B cell (primary cell): ENCODE measurements at regions not wholly inside any gene's neighbourhood (a gene's known extent, or its start where the extent isn't known, plus 50 kb on each side); places are given as distances from the start of the nearest gene placed in this dataset.

Experiments
- ATAC-seq: fragments of 200-7000 bp; cut with Tn5 transposase; one replicate; pipeline ENCODE4 v1.10.0; 2021; ENCODE audit warnings: low read depth, mild to moderate bottlenecking, moderate number of reproducible peaks, moderate library complexity
- CTCF ChIA-PET: fragments of 350-600 bp; sonication (Branson Sonifier 250); formaldehyde crosslinking; loops from one replicate; lab custom pipeline; 2021; ENCODE audit warnings: antibody characterized with exemption, inconsistent platforms; lab: Charles Lee
- POLR2A ChIA-PET: fragments of 350-600 bp; sonication (Branson Sonifier 250); formaldehyde crosslinking; loops from one replicate; lab custom pipeline; 2021; ENCODE audit warnings: antibody characterized with exemption; lab: Charles Lee
- DNase-seq: peaks from one replicate; pipeline ENCODE4 v3.0.0; 2013
- H2AFZ ChIP-seq: 2 replicates; pipeline ENCODE4 v1.6.1; 2012; ENCODE audit warnings: mild to moderate bottlenecking, low read depth, low read length; ENCODE audit not compliant: insufficient read depth, poor library complexity, severe bottlenecking
- H3K27ac ChIP-seq, 2 donors: 1 replicate in 1 of 2; 2 replicates in 1 of 2; pipeline ENCODE4 v1.5.1; 2012 to 2013; ENCODE audit warnings: low read length in 2 of 2, mild to moderate bottlenecking in 2 of 2, moderate library complexity in 1 of 2
- H3K27me3 ChIP-seq, 4 experiments: fragments of 200-600 bp in 1 of 4; sonication (generic) in 1 of 4; replicated peaks in 1 of 4; 1 replicate in 2 of 4; 2 replicates in 2 of 4; pipeline versions ENCODE4 v1.6.1 to v1.7.0; 2013 to 2016; ENCODE audit warnings: low read length in 3 of 4, mild to moderate bottlenecking in 2 of 4, mixed read lengths in 1 of 4, moderate library complexity in 1 of 4; ENCODE audit not compliant: insufficient read depth in 4 of 4, control insufficient read depth in 3 of 4; ENCODE audit errors: control extremely low read depth in 1 of 4
- H3K36me3 ChIP-seq, 2 experiments: replicated peaks in 1 of 2; 1 replicate in 1 of 2; 2 replicates in 1 of 2; pipeline versions ENCODE4 v1.6.1 to v1.7.1; 2013; ENCODE audit warnings: low read length in 1 of 2; ENCODE audit not compliant: insufficient read depth in 2 of 2, control insufficient read depth in 1 of 2; ENCODE audit errors: control extremely low read depth in 1 of 2, extremely low read depth in 1 of 2
- H3K4me1 ChIP-seq, 2 donors: fragments of 200-600 bp in 1 of 2; sonication (generic) in 1 of 2; 1 replicate in 1 of 2; 2 replicates in 1 of 2; pipeline versions ENCODE4 v1.5.1 to v1.6.1; 2013 to 2017; ENCODE audit warnings: low read length in 2 of 2; ENCODE audit not compliant: control insufficient read depth in 2 of 2, insufficient read depth in 2 of 2
- H3K4me2 ChIP-seq: replicated peaks from 2 replicates; pipeline ENCODE3; 2012; ENCODE audit warnings: mild to moderate bottlenecking, low read depth, low read length; ENCODE audit not compliant: poor library complexity, severe bottlenecking
- H3K4me3 ChIP-seq, 5 experiments: fragments of 200-600 bp in 1 of 5; sonication (generic) in 1 of 5; 1 replicate in 3 of 5; 2 replicates in 2 of 5; pipeline versions ENCODE4 v1.5.1 to v1.7.0; 2011 to 2016; ENCODE audit warnings: low read length in 4 of 5, mild to moderate bottlenecking in 4 of 5, low read depth in 2 of 5, control low read depth in 1 of 5, moderate library complexity in 1 of 5; ENCODE audit not compliant: insufficient read depth in 1 of 5; ENCODE audit errors: control extremely low read depth in 1 of 5, extremely low read depth in 1 of 5
- H3K79me2 ChIP-seq: fragments of 200-600 bp; sonication (generic); one replicate; pipeline ENCODE4 v1.6.0; 2016; ENCODE audit warnings: low read length; ENCODE audit not compliant: control insufficient read depth, insufficient read depth
- H3K9ac ChIP-seq: fragments of 200-600 bp; sonication (generic); 2 replicates; pipeline ENCODE4 v1.6.1; 2017; ENCODE audit warnings: mild to moderate bottlenecking, low read length, moderate library complexity
- H3K9me3 ChIP-seq, 3 donors: one replicate each; pipeline versions ENCODE4 v1.6.1 to v1.7.1; 2013; ENCODE audit warnings: low read length in 2 of 3; ENCODE audit not compliant: control insufficient read depth in 2 of 3, insufficient read depth in 1 of 3; ENCODE audit errors: control extremely low read depth in 1 of 3
- H4K20me1 ChIP-seq: 2 replicates; pipeline ENCODE4 v1.6.0; 2012; ENCODE audit warnings: mild to moderate bottlenecking, low read length; ENCODE audit not compliant: insufficient read depth, control insufficient read depth, poor library complexity, severe bottlenecking
- H3K27ac Mint-ChIP-seq: one replicate; pipeline ENCODE4 v1.8.0; 2021; ENCODE audit warnings: mixed read lengths
- H3K27me3 Mint-ChIP-seq: one replicate; pipeline ENCODE4 v1.8.0; 2021; ENCODE audit warnings: mixed read lengths
- H3K4me1 Mint-ChIP-seq: one replicate; pipeline ENCODE4 v1.8.0; 2021; ENCODE audit warnings: mixed read lengths
- H3K4me3 Mint-ChIP-seq: one replicate; pipeline ENCODE4 v1.8.0; 2021; ENCODE audit warnings: mixed read lengths
- H3K9me3 Mint-ChIP-seq: one replicate; pipeline ENCODE4 v1.8.0; 2022; ENCODE audit warnings: mixed read lengths; ENCODE audit not compliant: insufficient read depth
- CTCF ChIP-seq: fragments of 200-600 bp; IDR thresholded peaks from one replicate; pipeline ENCODE4 v1.8.0; 2022; ENCODE audit warnings: antibody characterized with exemption, mild to moderate bottlenecking
- EZH2 ChIP-seq: IDR thresholded peaks from 2 replicates; pipeline ENCODE4 v1.6.1; 2012; ENCODE audit warnings: borderline replicate concordance, low read depth, mild to moderate bottlenecking, moderate library complexity, low read length; ENCODE audit not compliant: insufficient read depth, poor library complexity, severe bottlenecking
- whole genome bisulfite sequencing: methylation state at CpG from one replicate; pipeline ENCODE4 v1.1.5; 2013; ENCODE audit warnings: missing lambda C conversion rate; ENCODE audit not compliant: insufficient coverage; 5-methylcytosine and 5-hydroxymethylcytosine counted together
- intact Hi-C: fragments of 100-400 bp; cut with micrococcal nuclease; formaldehyde crosslinking; loops from one replicate; pipeline ENCODE4 v1.10.0; 2022

GRCh38 chr6:148257810-148258209 is 84.8 kb upstream of the SASH1 start:
- Histone ChIP-seq H3K27me3 (no peaks in the 10 kb centered on the region), H3K9ac (no peak overlapping the region), H2AFZ (no peak overlapping the region), H3K4me2 (no peak overlapping the region), H3K36me3 (no peaks in the 10 kb centered on the region), H3K9me3 (no peaks in the 10 kb centered on the region), H3K4me3 (no peak overlapping the region), H3K27ac (no peak overlapping the region), H3K4me1 (no peaks in the 10 kb centered on the region), H3K79me2 (no peaks in the 10 kb centered on the region), H4K20me1 (no peaks in the 10 kb centered on the region)
- WGBS, result 92% methylated on average over 4 of the region's 6 CpGs
- Mint-ChIP-seq H3K4me1 (no peaks in the 10 kb centered on the region), H3K9me3 (no peaks in the 10 kb centered on the region), H3K27ac (no peak overlapping the region), H3K4me3 (no peak overlapping the region), H3K27me3 (peaks cover 10% of the 10 kb centered on the region)
- DNase-seq (no peak), ATAC-seq (no peak)
- TF ChIP-seq EZH2 (no peak), CTCF (no peak)
- CTCF ChIA-PET, result no interaction called here
- POLR2A ChIA-PET, result no interaction called here
- intact Hi-C loops, result loop anchor here (10.0 kb wide), 1 partner anchor 113 kb away; no protein-coding TSS in a partner anchor

GRCh38 chr6:148258868-148259267 is 83.8 kb upstream of the SASH1 start:
- DNase-seq (no peak), ATAC-seq (no peak)
- H3K27ac ChIP-seq, result no peak overlapping the region
- H3K4me1 ChIP-seq, result no peaks in the 10 kb centered on the region
- intact Hi-C loops, result loop anchor here (10.0 kb wide), 1 partner anchor 114 kb away; no protein-coding TSS in a partner anchor
- ChIA-PET POLR2A (no interaction called here), CTCF (no interaction called here)
- H2AFZ ChIP-seq, result no peak overlapping the region
- H3K9me3 ChIP-seq, result no peaks in the 10 kb centered on the region
- TF ChIP-seq CTCF (no peak), EZH2 (no peak)
- 100% methylated on average over 1 of the region's 5 CpGs for WGBS
- Mint-ChIP-seq H3K27me3 (peaks cover 11% of the 10 kb centered on the region), H3K4me1 (no peaks in the 10 kb centered on the region), H3K9me3 (no peaks in the 10 kb centered on the region), H3K27ac (no peak overlapping the region), H3K4me3 (no peak overlapping the region)
- H3K36me3 ChIP-seq, result no peaks in the 10 kb centered on the region
- no peak overlapping the region for H3K4me3 ChIP-seq
- no peaks in the 10 kb centered on the region for H4K20me1 ChIP-seq
- no peaks in the 10 kb centered on the region for H3K79me2 ChIP-seq
- no peaks in the 10 kb centered on the region for H3K27me3 ChIP-seq
- no peak overlapping the region for H3K4me2 ChIP-seq
- H3K9ac ChIP-seq, result no peak overlapping the region
